HS-5 (cell line): ENCODE measurements at regions not wholly inside any gene's neighbourhood (a gene's known extent, or its start where the extent isn't known, plus 50 kb on each side); places are given as distances from the start of the nearest gene placed in this dataset.
"Not testable (repeated sequence)": the region's sequence is repeated elsewhere in the genome, so short reads cannot be mapped to it uniquely, and the experiment has no call there.

Experiments
- DNase-seq: peaks from one replicate; pipeline ENCODE4 v3.0.0-alpha.2; 2012; ENCODE audit warnings: low read depth

GRCh38 chr4:127309369-127310102 lies 323.2 kb upstream of the INTU start:
- no peak for DNase-seq

- DNase-seq: no peak
These were observed 321.4 kb upstream of the INTU start for GRCh38 chr4:127311371-127311770.

GRCh38 chr4:127311924-127312323 lies 320.8 kb upstream of the INTU start:
- no peak for DNase-seq

DNA sequence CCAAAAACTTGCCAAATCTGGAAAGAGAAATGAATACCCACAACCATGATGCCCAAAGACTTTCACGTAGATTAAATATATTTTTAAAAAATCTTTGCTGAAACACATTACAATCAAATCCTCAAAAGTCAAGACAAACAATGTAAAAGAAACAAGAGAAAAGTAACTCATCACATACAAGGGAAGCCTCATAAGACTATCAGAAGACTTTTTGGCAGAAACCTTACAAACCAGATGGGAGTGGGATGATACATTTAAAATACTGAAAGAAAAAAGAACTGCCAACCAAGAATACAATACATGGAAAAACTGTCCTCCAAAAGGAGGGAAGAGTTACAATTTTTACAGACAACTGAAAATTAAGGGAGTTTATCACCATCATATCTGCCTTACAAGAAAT lies 319.0 kb upstream of the INTU start:
- no peak for DNase-seq

DNA sequence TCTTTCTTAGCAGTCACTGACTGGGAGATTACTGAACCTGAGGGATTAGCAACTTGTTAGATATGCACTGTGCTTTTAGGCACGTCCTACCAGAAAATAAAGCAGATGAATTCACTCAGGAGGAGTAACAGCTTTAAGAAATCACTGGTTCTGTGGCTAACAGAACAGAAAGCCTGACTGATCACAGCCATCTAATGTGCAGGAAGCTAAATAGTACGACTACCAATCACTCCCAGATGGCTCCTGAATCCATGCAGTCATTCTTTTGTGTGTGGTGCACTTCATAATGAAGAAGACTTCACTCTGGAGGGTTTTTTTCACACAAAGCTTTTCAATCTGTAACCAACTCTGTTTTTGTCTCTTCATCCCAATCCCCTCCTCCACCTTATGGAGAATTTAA lies 305.3 kb upstream of the INTU start:
- DNase-seq: no peak

- no peak for DNase-seq
These were observed 297.6 kb upstream of the INTU start for GRCh38 chr4:127335073-127335620.

DNA sequence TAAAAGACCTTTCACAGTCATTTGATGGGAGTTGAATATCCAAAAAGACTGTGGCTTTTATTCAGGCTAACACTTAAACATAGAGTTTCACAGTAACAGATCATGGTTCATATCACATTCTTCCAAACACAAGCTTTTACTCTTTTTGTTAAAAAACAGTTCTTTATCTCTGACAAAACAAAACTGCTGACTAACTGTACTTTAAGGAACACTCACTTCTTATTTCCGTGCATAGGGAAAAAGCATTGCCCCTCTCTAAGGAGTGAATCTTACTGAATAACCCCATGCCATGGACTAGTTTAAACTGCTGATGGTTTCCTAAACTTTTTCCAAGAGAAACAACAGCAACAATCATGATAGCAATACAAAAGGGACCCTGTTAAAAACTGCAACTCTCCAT lies 297.0 kb upstream of the INTU start:
- DNase-seq: no peak

DNA sequence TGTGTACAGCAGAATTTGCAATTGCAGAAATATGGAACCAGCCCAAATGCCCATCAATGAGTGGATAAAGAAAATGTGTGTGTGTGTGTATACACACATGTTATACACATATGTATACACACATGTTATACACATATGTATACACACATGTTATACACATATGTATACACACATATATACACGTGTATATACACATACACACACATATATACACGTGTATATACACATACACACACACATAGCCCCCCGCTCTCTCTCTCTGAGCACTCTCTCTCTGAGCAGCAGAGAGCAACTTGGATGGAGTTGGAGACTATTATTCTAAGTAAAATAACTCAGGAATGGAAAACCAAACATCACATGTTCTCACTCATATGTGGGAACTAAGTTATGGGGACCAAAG lies 289.6 kb upstream of the INTU start:
- not testable (repeated sequence) for DNase-seq

GRCh38 chr4:127344071-127344470 lies 288.7 kb upstream of the INTU start:
- no peak for DNase-seq

GRCh38 chr4:127347936-127348335 lies 284.8 kb upstream of the INTU start:
- DNase-seq: no peak

DNA sequence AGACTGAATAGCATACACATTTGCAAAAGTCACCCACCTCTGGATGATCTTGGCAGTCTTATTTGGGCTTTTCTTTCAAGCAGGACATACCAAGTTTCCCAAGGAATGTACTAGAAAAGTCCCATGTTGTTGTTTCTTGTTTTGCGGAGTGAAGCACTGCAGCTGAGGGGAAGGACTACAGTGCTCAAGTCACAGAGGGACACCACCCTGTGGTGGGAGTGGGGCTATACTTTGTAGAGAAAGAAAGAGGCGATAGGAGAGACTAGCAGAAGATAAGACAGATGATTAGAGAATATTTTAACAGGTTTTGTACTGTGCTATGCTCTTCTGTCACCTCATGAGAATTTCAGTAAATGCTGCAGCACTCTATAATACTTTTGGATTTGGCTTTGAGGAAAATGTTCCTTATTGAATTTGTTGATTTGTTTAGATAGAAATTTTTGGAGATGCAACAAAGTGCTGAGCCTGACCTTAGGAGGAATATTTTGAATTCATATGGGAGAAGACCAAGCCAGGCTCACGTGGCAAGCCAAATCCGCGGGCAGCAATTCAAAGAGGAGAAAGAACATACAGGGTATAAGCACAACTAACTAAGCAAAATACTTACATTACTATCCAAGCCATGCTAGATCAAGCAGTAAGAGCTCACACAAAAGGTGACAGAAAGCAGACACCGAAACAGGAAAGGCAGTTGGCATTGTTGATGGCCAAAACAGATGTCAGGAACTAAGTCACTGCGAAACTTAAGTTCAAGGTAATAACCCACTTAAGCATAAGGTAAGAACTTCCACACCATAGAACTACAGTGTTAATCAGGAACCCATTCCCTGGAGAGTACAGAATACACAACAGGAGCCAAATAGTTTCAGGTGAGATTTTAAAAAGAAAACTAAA lies 280.3 kb upstream of the INTU start:
- no peak for DNase-seq

GRCh38 chr4:127355743-127356142 lies 277.0 kb upstream of the INTU start:
- no peak for DNase-seq

DNA sequence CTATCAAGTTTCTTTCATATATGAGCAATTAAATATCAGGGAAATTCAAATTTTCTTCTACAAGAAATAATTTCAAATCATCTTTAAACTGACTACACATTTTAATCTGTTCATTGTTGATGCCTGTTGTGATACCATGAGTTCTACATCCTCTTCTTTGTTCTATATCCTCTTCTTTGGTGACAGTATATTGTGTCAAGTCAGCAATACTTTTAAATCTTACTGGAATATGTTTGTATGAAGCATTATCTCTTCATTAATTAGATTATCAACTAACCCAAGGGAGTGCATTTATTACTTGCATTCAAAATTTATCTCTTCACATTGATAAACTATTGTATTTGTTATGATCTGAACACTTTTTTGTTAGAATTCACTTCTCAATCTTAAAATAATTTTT lies 275.0 kb upstream of the INTU start:
- no peak for DNase-seq

DNA sequence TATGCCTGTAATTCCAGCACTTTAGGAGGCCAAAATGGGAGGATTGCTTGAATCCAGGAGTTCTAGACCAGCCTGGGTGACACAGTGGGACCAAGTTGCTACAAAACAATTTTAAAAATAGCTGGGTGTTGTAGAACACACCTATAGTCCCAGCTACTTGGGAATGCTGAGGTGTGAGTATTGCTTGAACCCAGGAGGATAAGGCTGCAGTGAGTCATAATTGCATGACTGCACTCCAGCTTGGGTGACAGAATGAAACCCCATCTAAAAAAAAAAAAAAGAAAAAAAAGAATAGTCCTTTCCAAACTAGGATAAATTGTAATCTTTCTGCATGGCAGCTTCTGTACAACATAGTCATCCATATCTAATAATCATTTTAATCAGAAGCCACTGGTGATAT lies 270.1 kb upstream of the INTU start:
- DNase-seq: no peak

GRCh38 chr4:127364397-127364796 lies 268.4 kb upstream of the INTU start:
- DNase-seq: no peak

DNA sequence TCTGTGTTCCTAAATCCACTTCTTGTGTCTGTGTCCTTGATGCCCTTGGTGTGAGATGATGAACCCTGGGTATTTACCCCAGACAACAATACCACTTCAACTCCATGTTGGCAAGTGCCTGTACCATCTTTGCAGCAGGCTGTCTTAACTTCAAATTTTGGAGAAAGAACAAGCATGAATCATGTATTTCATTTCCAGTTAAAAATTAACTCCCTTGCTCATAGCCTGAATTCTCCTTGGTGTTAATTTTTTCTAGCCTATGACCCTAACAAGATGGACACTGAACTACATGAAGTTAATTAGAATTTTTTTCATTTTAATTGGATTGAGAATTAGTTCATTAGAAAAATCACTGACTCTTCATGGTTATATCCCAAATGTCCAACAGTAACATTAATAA lies 267.8 kb upstream of the INTU start:
- no peak for DNase-seq

DNA sequence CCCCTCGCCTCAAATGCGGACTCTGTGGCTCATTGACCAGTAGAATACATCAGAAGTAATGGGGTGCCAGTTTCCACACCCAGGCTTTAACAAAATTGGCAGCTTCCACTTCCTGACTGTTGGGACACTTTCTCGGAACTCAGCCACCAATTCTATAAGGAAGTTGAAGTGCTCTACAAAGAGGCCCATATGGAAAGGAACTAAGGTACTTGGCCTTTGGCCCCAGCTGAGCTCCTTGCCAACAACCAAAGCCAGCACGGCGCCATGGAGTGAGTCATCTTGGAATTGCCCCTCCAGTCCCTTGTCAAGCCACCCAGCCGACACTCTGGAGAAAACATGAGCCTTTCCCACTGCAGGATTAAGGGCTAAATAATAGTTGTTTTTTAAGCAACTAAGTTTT lies 262.2 kb upstream of the INTU start:
- DNase-seq: no peak

- no peak for DNase-seq
These were observed 253.3 kb upstream of the INTU start for GRCh38 chr4:127379499-127379898.

DNA sequence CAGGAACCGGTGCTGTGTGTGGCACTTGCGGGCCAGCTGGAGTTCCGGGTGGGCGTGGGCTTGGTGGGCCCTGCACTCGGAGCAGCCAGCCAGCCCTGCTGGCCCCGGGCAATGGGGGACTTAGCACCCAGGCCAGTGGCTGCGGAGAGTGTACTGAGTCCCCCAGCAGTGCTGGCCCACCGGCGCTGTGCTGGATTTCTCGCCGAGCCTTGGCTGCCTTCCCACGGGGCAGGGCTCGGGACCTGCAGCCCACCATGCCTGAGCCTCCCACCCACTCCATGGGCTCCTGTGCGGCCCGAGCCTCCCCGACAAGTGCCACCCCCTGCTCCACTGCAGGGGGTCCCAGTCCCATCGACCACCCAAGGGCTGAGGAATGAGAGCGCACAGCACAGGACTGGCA lies 252.8 kb upstream of the INTU start:
- not testable (repeated sequence) for DNase-seq

GRCh38 chr4:127383666-127384065 lies 249.1 kb upstream of the INTU start:
- no peak for DNase-seq

- no peak for DNase-seq
These were observed 238.2 kb upstream of the INTU start for GRCh38 chr4:127394516-127394915.

GRCh38 chr4:127400276-127400675 lies 232.5 kb upstream of the INTU start:
- no peak for DNase-seq

DNA sequence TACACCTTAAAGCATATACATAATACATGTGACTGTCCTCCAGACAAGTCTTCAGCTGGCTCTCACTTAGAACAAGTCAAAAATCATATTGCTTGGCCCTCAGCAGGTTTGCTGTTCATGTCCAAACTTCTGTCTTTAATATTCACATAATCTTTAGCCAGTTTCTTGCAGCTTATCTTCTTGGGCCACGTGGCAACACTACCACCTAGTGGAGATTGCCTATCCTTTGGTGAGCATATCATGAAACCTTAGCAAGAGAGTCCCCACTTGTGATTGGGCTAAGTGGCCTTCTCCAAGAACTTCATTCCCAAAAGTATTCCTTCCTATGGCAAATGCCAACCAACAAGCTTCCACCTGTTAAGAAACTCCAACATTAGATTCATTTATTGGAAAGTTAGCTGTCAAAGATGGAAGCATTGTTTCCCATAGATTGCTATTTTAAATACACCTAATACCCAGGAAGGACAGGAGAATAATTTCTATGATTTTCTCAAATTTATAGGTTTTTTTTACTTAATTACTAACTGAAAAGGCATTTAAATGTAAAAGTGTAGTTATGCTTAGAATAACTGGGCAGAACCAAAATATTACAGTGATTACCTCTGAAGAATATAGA lies 231.9 kb upstream of the INTU start:
- DNase-seq: peak; percentile 32
